Hematopoietic multipotent progenitor cell treated with erythropoietin and hydrocortisone succinate and interleukin-3 and kit ligand, for 6 days (in vitro differentiated cells): ENCODE measurements at regions not wholly inside any gene's neighbourhood (a gene's known extent, or its start where the extent isn't known, plus 50 kb on each side); places are given as distances from the start of the nearest gene placed in this dataset.

Experiments
- DNase-seq: peaks from one replicate; pipeline ENCODE4 v3.0.0-alpha.2; 2015

DNA sequence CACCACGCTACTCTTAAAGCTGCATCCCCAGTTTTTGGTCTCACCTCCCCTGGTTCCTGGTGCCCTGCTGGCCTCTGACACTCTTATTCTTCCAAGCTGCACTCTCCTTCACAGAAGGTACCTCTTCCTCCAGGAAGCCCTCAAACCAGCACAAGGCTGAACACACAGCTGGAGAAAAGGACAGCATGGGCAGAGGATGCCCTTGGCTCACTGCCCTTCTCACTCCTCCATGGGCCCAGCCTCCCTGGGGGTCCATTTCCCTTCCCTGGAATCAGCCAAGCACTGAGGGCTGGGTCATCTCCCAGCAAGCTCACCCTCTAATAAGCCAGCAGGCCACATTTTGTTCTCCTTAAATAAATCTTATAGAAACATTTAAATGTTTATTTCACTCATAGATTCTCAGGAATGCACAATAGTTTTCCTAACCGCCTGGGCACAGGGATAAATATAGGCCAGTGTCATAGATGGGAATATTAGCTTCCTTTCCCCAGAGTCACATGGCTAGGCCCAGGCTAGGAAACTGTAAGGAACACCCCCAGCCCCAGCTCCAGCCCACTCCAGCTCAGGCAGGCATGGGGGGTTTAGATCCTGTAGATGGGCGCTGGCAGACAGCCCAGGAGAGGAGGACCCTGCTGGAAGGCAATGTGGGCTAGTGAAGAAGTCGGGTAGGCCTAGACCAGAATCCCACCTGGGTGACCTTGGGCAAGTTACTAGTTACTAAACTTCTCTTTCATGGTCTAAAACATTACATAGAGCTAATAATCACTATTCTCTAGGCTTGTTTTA, 51.5 kb downstream of the IRAG1 start:
- no peak for DNase-seq

DNA sequence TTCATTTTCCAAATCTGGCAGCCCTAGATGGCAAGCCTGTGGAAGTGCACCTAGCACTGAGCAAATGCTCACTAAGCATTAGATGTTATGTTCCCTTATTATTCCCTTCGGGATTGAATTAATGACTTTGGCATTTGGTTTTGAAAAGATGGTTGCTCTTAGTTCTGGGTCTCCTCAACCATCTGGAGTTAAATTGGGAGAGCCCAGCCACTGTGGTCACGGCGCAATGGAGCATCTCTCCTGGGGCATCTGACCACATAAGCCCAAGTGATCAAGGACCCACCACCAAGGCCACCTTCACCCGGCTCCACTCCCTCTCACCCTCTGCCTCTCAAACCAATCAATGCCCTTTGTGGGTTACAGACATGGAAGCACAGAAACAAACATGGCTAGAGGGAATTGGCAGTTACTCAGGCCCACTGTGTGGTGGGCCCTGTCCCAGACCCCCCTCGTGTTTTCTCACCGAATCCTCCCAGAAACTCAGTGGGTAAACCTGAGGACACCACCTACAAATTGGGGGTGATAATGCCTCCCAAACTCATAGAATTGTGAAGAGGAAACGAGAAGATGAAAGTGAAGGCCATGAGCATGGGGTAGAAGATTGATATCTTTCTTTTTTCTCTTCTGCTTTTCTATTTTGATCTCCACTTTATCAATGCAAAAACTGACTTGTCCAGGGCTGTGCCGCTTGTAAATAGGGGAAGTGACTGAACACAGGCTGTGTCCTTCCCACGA, 52.2 kb downstream of the IRAG1 start:
- DNase-seq, result peak; percentile 71

DNA sequence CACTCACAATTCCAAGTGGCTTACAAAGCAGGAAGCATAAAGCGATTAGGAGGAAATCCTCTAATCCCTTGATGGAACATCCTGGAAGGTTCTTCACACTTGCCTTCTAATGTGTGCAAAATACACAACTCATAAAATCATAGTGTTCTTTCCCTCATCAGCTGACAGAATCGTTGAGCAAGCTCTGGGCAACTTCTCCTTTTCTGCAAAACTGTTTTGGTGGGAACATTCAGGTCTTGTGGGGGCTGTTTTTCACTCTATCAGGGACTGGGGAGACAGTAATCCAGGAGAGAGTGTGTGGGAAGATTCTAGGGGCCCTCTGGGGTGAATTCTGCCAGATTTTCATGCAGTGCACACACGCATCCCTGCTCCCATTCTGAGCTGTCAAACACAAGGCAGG, 53.2 kb downstream of the IRAG1 start:
- DNase-seq, result peak; percentile 51

DNA sequence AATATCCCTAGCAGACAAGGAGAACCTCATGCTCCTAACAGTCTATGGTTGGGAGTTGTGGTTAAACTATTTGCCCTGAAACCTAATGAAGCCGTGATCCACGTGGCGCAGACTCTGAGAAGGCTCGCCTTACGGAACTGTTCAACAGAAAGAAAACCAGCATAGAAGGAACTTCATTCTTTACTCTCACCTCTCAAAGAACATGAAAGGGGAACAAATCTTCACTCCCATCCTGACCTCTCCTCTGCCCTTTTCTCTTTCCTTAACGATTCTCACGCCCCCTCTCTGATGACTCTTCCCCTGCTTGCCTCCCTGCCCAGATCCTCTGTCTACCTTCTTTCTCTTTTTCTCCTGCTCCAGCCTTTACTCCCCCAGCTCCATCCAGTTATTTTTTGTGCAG, 54.2 kb downstream of the IRAG1 start:
- no peak for DNase-seq

DNA sequence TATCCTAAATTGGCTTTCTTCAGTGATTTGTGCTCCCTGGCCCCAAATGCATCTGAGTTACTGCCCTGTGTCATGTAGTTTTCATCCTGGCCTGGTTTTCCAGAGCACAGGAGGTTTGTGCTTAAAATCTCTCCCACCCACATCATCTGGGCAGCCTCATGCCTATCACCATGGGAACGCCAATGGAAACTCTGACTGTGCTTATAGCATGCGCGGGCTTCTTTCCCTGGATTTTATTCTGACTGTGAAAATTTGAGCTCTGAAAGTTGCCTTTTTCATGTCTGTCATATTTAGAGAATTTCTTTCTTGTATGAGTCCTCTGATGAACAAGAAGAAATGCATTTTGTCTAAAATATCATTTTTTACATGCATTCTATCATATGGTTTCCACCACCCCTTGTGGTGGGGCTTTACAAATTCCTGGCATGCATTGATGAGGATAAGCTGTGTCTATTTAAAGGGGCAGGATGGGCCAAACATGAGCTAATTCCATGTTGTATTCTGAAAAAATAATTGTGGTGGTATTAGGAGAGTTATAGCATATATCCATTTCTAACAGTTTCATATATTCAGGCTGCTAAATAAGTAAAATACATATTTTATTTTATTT, 55.1 kb downstream of the IRAG1 start:
- no peak for DNase-seq

DNA sequence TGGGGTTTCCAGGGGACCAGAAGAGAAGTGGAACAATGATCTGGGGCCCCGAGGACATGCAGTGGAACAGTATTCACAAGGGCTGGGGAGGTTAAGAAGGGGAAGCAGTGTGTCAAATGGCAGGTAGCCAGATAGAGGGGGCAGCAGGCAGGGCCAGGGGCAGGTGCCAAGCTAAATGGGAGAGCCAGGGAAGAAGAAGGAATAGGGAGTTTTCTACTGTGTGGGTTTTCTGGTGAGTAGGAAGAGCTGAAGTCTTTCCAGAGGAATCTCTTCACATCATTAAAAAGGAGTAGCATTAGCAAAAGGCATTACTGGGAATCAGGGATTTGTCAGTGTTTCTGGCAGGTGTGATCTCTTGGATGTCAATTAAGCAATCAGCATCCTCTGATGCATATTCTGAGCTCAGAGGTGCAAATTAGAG, 55.8 kb downstream of the IRAG1 start:
- no peak for DNase-seq

DNA sequence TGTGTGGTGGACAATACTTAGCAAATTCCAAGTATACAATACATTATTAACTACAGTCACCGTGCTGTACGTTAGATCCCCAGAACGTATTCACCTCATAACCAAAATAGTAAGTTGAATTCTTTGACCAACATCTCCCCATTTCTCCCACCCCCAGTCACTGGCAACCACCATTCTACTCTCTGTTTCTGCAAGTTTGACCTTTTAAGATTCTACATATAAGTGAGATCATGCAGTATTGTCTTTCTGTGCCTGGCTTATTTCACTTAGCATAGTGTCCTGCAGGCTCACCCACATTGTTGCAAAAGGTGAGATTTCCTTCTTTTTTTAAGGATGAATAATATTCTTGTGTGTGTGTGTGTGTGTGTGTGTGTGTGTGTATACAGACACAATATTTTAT, 59.1 kb downstream of the IRAG1 start:
- DNase-seq, result no peak

DNA sequence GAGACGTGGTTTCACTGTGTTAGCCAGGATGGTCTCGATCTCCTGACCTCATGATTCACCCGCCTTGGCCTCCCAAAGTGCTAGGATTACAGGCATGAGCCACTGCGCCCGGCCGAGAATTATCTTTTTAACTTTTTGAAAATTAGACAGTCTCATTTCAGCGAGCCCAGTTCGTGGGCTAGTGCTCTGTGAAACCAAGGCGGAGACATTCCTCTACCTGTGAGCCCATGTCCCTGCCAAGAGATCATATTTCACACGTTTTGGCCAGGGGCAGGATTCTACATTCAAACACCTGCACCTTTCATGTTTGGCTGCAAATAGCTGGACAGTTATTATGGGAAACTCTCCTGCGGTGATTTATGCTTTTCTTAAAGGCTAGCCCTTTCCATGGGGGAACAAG, 60.3 kb downstream of the IRAG1 start:
- DNase-seq, result no peak

DNA sequence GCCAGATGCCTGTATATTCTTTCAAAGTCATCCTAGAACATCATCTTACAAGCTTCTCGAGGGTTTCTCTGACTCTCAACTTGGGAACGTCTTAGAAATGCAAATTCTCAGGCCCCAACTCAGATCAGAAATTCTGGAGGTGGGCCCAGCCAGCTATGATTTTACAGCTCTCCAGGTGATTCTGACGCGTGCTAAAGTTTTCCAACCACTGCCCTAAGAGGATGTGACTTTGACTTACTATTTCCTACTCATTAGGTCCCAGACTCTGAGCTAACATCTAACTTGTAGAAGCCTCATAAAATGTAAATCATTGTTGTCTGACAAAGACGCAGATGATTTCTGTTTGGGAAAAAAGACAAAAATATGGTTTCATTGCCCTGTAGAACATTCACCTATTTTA, 61.1 kb downstream of the IRAG1 start:
- no peak for DNase-seq

DNA sequence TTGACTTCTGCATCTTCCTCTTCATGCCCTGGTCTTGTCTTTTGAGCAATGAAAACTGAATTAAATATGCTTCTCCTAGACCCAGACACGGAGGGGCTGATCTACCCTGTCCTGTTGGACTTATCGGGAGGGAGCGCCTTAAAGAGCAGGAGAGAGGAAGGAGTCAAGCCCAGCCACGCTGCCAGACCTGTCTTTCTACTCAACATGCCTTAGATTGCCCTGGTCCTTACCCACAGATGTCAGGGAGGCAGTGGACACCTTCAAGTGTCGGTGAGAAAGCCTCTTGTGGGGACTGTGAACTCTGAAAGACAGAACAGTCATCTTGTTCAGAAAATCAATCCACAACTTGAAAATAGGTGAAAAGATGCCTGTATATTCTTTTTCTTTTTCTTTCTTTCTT, 61.8 kb downstream of the IRAG1 start:
- DNase-seq, result no peak

DNA sequence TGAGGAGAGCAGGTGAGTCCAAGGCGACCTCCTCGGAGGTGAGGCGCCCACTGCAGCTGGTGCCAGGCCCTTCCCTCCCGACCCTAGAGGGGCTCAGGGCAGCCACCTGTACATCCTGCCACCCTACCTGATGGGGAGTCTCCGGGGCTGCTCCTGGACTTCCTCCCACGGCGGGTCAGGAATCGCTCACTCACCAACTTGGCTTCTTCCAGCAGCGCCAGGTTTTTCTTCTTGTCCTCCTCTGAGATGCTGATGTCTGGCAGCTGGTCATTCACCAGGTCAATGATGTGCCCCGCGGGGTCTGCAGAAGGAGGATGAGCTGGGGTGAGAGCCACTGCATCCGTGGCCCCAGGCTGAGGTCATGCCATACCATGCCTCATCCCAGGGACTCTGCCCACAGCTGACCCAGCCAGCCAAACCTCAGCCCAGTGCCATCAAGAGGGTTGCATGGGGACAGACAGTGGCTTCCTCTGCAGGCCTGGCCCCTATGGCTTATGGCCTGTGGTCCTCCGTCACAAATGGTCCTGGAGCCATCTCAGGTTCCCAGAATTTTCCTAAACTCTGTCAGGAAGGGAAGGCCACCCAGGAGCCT, 61.0 kb upstream of the LYVE1 start:
- no peak for DNase-seq

DNA sequence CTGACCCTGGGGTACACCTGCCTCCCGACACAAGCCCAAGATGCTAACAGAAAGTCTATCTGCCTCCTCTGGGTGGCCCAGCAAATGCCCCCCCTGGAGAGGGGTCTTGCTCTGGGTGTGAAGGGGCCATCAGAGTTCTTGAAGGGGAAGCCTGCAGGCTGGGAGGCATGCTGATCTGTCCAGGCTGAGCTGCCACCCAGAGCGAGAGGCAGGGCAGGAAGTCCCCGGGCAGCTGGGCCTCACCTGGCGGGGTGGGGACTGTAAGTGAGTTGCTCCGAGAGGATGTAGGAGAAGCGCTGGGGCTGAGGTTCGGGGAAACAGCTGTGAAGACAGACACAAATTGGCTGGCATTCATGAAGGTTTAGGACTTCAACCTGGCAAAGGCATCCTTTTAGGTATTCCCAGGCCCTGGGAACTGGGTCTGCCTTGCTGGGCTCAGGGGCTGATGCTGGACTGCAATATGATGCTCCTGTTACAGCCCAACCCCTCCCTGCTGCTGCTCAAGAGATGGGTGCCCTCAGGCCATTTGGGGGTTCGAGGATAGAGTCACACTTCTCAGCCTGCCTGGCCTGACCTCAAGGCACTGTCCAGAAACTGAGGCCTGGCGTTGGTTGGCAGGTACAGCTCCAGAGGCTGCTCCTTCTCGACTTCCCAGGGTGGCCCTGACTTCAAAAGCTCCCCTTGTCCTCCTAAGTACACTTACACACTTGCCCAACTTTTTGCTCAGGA, 60.2 kb upstream of the LYVE1 start:
- DNase-seq, result no peak

DNA sequence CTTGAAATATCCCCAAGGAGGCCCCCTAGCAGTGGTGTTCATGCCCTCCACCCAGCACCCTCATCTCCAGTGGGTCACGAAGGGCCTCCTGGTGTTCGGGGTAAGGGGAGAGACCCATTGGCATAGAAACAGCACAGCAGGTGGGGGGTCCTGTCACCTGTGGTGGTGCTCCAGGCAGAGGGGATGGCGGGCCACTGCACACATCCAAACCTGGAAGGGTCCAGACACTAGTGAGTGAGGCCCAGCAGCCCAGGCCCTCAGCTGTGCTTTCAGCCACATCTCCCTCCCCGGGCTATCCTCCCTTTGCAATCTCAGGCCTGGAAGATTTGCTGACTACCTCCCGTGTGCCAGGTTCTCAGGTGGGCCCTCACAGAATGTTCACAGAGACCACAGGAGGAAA, 59.4 kb upstream of the LYVE1 start:
- DNase-seq, result no peak

DNA sequence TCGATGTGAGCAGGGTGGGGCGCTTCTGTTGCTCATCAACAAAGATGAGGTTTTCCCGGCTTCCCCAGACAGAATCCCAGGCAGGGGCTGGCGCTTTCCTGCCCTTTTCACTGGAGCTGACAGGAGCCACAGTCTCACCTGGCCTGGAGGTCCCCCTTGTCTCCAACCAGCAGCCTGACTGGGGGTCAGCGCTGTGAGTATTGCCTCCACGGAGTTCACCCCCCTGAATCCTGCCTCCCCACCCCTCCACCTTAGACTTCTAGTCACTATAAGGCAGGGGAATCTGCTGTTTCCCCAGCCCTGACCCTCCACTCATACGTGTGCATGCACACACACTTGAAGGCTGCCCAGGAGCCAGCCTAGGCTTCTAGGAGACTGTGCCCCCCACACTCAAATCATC, 58.8 kb upstream of the LYVE1 start:
- DNase-seq, result no peak

DNA sequence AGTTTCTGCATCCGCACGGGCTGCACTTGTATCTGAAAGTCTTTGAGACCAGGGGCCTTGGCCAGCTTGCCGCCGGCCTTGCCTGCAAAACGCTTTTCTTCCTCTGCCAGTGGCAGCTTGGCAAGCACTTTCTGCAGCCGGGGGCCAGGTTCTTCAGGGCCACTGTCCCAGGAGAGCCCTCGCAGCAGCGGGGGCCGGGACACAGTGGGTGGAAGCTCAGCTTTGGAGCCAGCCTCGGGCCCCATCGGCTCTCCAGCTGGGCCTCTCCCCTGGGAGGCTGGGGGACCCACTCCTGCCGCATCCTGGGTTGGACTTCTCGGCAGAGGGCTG, 57.5 kb upstream of the LYVE1 start:
- no peak for DNase-seq

DNA sequence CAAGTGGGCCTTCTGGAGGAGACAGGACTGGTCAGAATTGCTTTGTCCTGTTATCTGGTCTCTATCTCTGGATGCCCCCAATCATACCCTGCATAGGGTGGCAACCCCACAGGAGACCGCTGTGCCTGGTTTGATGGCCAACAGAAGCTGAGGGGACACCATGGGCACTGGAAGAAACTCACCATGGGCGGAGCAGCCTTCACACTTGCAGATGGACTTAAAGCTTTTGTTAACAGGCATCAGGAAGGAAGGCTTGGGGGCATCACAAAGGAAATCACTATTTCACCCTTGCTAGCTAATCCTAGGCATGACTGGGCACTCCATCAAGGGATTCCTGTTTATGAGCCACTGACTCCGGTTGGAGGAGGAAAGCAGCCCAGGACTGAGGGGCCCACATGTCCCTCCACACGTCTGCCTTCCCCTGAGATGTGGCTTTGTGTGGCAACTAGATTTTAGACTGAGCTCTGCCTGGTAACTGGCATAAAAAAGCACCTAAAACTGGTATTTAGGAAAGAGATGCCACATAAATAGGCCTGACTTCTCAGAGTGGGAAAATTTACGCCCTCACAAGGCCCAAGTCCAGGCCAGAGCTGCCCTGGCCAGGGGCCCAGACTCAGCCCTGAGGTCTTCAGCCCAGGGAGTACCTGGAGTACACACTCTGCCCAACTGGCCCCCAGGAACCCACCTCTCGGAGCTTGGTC, 57.0 kb upstream of the LYVE1 start:
- DNase-seq, result no peak

DNA sequence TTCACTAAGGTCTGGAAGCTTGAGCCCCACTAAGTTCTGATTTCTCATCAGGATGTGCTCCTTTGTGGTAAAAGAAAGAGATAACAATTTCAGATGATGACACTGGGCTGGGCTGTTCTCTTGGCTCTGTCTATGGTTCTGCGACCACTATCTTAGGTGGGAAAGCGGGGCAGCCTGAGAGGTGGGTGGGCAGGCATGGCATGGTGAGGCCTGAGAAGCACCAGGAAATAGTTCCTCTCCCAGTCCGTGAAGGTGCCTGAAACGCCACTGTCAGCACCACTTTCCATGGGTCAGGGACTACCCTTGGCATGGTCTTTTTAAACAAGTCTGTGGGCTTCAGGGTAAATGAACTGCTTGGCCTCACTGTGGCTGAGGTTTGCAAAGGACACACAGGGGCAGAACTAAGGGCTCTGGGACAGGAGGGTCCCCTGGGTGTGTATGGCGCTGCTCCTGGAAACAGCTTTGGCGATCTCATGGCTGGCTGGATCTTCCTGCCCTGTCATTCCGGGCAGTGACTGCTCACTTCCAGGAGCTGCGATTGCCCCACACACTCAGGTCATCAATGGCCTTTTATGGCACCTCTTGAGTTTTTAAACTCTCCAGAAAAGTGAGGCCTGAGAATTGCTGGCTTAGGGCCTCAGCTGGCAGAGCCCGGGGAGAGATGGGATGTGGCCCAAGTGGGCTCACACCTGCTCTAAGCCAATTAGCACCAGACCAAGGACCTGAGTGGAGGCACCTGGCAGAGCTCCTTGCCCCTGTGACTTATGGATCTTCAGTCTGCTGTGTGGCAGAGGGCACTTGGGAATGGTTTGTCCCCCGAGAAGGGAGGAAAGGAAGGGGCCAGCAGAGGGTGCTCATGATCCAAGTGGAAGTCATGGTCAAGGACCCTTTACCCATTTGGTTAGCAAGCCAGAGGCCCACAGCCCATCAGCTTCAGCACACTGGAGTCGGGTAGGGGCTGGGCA, 55.6 kb upstream of the LYVE1 start:
- peak; percentile 58 for DNase-seq

DNA sequence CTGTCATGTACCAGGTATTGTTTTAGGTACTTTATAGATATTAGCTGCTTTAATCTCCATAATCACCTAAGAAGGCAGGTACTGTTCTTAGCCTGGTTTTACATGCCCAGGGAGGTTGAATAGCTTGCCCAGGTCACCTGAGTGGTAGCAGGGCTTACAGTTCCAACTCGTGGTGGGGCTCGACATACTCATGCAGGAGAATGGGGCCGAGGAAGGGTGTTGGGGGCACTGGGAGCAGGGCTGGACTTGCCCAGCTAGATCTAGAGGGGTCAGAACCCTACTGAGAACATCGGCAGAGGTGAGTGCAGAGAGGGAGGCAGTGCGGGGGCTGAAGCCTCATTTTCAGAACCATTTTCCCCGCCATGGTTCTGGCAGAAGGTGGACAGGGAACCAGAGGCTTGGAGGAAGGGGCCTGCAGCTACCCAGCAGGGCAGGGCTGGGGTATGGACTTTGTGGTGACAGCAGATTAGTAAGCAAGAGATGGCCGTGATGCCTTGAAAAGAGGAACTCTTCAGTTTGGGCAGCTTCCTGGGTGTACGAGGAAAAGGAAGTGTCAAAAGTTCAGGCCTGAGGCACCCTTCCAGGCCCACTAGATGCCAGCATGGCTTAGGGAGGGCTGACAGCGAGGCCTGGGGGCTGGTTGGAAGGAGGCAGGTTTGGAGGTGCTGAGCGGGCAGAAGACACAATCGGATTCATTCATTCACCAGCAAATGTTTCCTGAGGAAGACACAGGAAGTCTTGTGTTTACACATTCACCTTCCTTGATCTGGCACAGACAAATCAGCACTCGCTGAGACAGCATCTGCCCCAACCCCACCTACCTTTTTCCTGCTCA, 54.7 kb upstream of the LYVE1 start:
- DNase-seq, result peak; percentile 44

DNA sequence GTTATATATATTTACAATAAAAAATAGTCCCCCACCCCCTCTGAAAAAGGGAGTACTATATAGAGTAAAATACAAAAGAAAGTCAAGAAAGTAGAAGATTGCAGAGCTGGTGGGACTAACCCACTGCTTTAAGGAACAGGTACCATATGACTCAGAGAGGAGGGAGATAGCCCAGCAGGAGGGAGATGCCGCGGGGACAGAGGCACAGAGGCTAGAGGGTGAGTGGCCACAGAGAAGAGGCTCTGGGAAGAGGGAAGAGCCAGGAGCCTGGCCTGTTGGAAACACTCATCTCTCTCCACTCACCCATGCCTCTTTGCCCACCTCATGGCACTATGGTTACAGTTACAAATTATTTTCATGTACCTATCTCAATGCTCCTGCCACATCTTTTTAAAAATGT, 53.6 kb upstream of the LYVE1 start:
- no peak for DNase-seq

DNA sequence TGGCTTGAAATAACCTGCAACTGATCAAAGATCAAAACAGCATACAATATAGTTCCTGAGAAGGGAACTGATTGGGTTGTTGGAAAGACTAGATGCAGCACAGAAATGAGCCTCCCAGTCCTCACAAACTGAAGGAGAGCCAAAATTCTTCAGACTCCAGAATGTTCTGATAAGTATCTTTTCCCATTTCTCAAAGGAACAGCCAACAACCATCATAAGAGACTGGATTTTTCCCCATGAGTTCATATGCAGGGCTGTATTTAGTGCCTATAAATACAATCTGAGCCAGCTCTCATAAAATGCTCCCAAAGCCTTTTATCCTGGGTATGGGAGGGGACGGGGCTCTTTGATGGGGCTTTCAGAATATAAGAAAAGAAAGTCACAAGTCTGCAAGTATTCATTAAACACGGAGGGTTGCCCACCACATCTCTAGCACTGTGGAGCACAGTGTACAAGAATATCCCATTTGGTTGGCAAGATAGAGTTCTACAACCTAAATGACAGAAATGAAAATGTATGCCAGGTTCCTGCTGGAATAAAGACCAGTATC, 50.7 kb upstream of the LYVE1 start:
- no peak for DNase-seq
